H9 (cell line): ENCODE measurements at regions not wholly inside any gene's neighbourhood (a gene's known extent, or its start where the extent isn't known, plus 50 kb on each side); places are given as distances from the start of the nearest gene placed in this dataset.
A peak's percentile ranks its signal among the peaks of the same experiment; 100 is the strongest.

Source experiments
- DNase-seq: peaks from one replicate; pipeline ENCODE4 v3.0.0-alpha.2; 2017
- H2AFZ ChIP-seq: one replicate; pipeline ENCODE4 v1.6.1; 2013; ENCODE audit warnings: mild to moderate bottlenecking, low read length, control low read depth, moderate library complexity
- H2AK5ac ChIP-seq: 2 replicates; pipeline ENCODE4 v1.6.1; 2013; ENCODE audit warnings: low read length, control low read depth, mixed read lengths; ENCODE audit not compliant: insufficient read length
- H2BK120ac ChIP-seq: one replicate; pipeline ENCODE4 v1.6.1; 2013; ENCODE audit warnings: low read depth, mild to moderate bottlenecking, low read length, control low read depth, inconsistent platforms; ENCODE audit not compliant: poor library complexity, severe bottlenecking
- H2BK12ac ChIP-seq: 2 replicates; pipeline ENCODE4 v1.6.1; 2013; ENCODE audit warnings: low read length, control low read depth, mixed read lengths, low read depth; ENCODE audit not compliant: insufficient read length
- H2BK15ac ChIP-seq: 2 replicates; pipeline ENCODE4 v1.6.1; 2013; ENCODE audit warnings: low read depth, low read length, control low read depth
- H2BK20ac ChIP-seq: one replicate; pipeline ENCODE4 v1.6.1; 2013; ENCODE audit warnings: low read depth, mild to moderate bottlenecking, low read length, control low read depth, inconsistent platforms; ENCODE audit not compliant: poor library complexity, severe bottlenecking
- H2BK5ac ChIP-seq: 2 replicates; pipeline ENCODE4 v1.6.1; 2013; ENCODE audit warnings: low read length, control low read depth, mixed read lengths; ENCODE audit not compliant: insufficient read length
- H3K14ac ChIP-seq: 2 replicates; pipeline ENCODE4 v1.6.1; 2013; ENCODE audit warnings: low read length, control low read depth; ENCODE audit not compliant: insufficient read depth
- H3K18ac ChIP-seq: 2 replicates; pipeline ENCODE4 v1.6.1; 2013; ENCODE audit warnings: low read depth, mild to moderate bottlenecking, mixed read lengths, low read length, control low read depth; ENCODE audit not compliant: insufficient read length
- H3K23ac ChIP-seq: 2 replicates; pipeline ENCODE4 v1.6.1; 2013; ENCODE audit warnings: low read length, control low read depth, mixed read lengths, low read depth; ENCODE audit not compliant: insufficient read length
- H3K23me2 ChIP-seq: 2 replicates; pipeline ENCODE4 v1.6.1; 2013; ENCODE audit warnings: low read depth, mild to moderate bottlenecking, mixed read lengths, low read length, control low read depth; ENCODE audit not compliant: insufficient read length, poor library complexity, severe bottlenecking
- H3K27ac ChIP-seq: 2 replicates; pipeline ENCODE4 v1.5.1; 2013; ENCODE audit warnings: low read length, control low read depth, mixed read lengths, low read depth; ENCODE audit not compliant: insufficient read length
- H3K27me3 ChIP-seq: 2 replicates; pipeline ENCODE4 v1.6.1; 2013; ENCODE audit warnings: low read length, control low read depth, inconsistent platforms; ENCODE audit not compliant: insufficient read depth
- H3K4ac ChIP-seq: 2 replicates; pipeline ENCODE4 v1.6.1; 2013; ENCODE audit warnings: low read depth, mild to moderate bottlenecking, control low read depth, inconsistent platforms, low read length, moderate library complexity
- H3K4me1 ChIP-seq: 2 replicates; pipeline ENCODE4 v1.6.1; 2013; ENCODE audit warnings: low read length, control low read depth, inconsistent platforms; ENCODE audit not compliant: insufficient read depth
- H3K4me2 ChIP-seq: 2 replicates; pipeline ENCODE4 v1.6.1; 2013; ENCODE audit warnings: low read length, control low read depth, mixed read lengths; ENCODE audit not compliant: insufficient read length, insufficient read depth
- H3K56ac ChIP-seq: 2 replicates; pipeline ENCODE4 v1.6.1; 2013; ENCODE audit warnings: low read depth, mild to moderate bottlenecking, mixed read lengths, low read length, control low read depth; ENCODE audit not compliant: insufficient read length
- H3K79me1 ChIP-seq: 2 replicates; pipeline ENCODE4 v1.6.1; 2013; ENCODE audit warnings: low read depth, mild to moderate bottlenecking, moderate library complexity, low read length, control low read depth, inconsistent platforms; ENCODE audit not compliant: insufficient read depth, poor library complexity, severe bottlenecking
- H3K79me2 ChIP-seq: 2 replicates; pipeline ENCODE4 v1.6.1; 2013; ENCODE audit warnings: low read length, control low read depth, inconsistent platforms; ENCODE audit not compliant: insufficient read depth
- H3K9ac ChIP-seq: 2 replicates; pipeline ENCODE4 v1.6.1; 2013; ENCODE audit warnings: low read length, control low read depth, mixed read lengths; ENCODE audit not compliant: insufficient read length; ENCODE audit errors: extremely low read depth
- H3K9me3 ChIP-seq: one replicate; pipeline ENCODE4 v1.6.1; 2013; ENCODE audit warnings: low read depth, low read length, inconsistent platforms; ENCODE audit not compliant: control insufficient read depth
- H3T11ph ChIP-seq: one replicate; pipeline ENCODE4 v1.6.1; 2013; ENCODE audit warnings: mild to moderate bottlenecking, low read length, control low read depth, inconsistent platforms
- H4K20me1 ChIP-seq: one replicate; pipeline ENCODE4 v1.6.1; 2013; ENCODE audit not compliant: control insufficient read depth, insufficient read length, insufficient read depth
- H4K5ac ChIP-seq: 2 replicates; pipeline ENCODE4 v1.6.1; 2013; ENCODE audit warnings: low read depth, mild to moderate bottlenecking, mixed read lengths, low read length, control low read depth; ENCODE audit not compliant: insufficient read length
- H4K8ac ChIP-seq: replicated peaks from 2 replicates; pipeline ENCODE4 v1.6.1; 2013; ENCODE audit warnings: low read length, control low read depth, mixed read lengths, low read depth; ENCODE audit not compliant: insufficient read length
- H4K91ac ChIP-seq: 2 replicates; pipeline ENCODE4 v1.6.1; 2013; ENCODE audit warnings: low read depth, mild to moderate bottlenecking, moderate library complexity, mixed read lengths, low read length, control low read depth; ENCODE audit not compliant: insufficient read length
- H3K27ac Mint-ChIP-seq, 3 experiments: 2 replicates in 2 of 3; 3 replicates in 1 of 3; pipeline ENCODE4 v1.8.0; 2020 to 2021; ENCODE audit warnings: mixed read lengths in 3 of 3, mild to moderate bottlenecking in 1 of 3, moderate library complexity in 1 of 3
- H3K27me3 Mint-ChIP-seq: 2 replicates; pipeline ENCODE4 v1.8.0; 2021; ENCODE audit warnings: low read depth, mild to moderate bottlenecking, moderate library complexity, mixed read lengths
- H3K36me3 Mint-ChIP-seq, 3 experiments: 2 replicates in 2 of 3; 3 replicates in 1 of 3; pipeline ENCODE4 v1.8.0; 2020 to 2021; ENCODE audit warnings: low read depth in 3 of 3, mixed read lengths in 3 of 3; ENCODE audit not compliant: insufficient read depth in 1 of 3
- H3K4me1 Mint-ChIP-seq, 2 experiments: 2 replicates each; pipeline ENCODE4 v1.8.0; 2020; ENCODE audit warnings: mixed read lengths in 2 of 2
- H3K4me3 Mint-ChIP-seq, 2 experiments: 2 replicates in 1 of 2; 3 replicates in 1 of 2; pipeline ENCODE4 v1.8.0; 2020 to 2021; ENCODE audit warnings: mild to moderate bottlenecking in 2 of 2, mixed read lengths in 2 of 2, moderate library complexity in 1 of 2
- H3K9me3 Mint-ChIP-seq, 2 experiments: 2 replicates in 1 of 2; 3 replicates in 1 of 2; pipeline ENCODE4 v1.8.0; 2020; ENCODE audit warnings: mild to moderate bottlenecking in 2 of 2, mixed read lengths in 2 of 2, moderate library complexity in 1 of 2
- WGBS: extraction: QIAGEN DNeasy Blood & Tissue Kit; methylation state at CpG from one replicate; pipeline ENCODE4 v1.1.7; 2013; ENCODE audit warnings: missing lambda C conversion rate, low lambda C conversion rate, mixed read lengths; ENCODE audit not compliant: insufficient read length; ENCODE audit errors: extremely low coverage; 5-methylcytosine and 5-hydroxymethylcytosine counted together
- TF ChIP-seq, protein P1 (sequence below): fragments of 200-600 bp; sonication (generic); conservative IDR thresholded peaks from 3 replicates; pipeline ENCODE4 v1.8.0; 2021; ENCODE audit warnings: antibody characterized with exemption, mild to moderate bottlenecking

DNA sequence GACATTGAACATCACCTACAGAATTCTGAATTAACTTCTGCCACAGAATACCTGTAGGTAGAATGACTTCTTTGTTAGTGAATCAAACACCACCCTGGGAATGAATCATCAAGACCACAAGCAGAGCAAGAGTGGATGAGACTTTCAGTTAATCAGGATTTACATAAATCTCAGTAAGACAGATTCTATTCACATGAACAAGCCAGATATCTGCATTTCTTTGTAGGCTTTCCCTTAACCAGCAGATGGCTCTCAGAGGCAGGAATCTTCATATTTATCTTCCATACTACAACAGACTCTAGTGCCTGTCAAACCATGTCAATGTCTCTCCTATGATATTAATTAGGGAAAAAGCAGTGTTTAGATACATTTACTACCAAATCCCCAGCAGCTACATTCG lies 412.1 kb downstream of the KLF12 start:
- TF ChIP-seq, protein P1, sequence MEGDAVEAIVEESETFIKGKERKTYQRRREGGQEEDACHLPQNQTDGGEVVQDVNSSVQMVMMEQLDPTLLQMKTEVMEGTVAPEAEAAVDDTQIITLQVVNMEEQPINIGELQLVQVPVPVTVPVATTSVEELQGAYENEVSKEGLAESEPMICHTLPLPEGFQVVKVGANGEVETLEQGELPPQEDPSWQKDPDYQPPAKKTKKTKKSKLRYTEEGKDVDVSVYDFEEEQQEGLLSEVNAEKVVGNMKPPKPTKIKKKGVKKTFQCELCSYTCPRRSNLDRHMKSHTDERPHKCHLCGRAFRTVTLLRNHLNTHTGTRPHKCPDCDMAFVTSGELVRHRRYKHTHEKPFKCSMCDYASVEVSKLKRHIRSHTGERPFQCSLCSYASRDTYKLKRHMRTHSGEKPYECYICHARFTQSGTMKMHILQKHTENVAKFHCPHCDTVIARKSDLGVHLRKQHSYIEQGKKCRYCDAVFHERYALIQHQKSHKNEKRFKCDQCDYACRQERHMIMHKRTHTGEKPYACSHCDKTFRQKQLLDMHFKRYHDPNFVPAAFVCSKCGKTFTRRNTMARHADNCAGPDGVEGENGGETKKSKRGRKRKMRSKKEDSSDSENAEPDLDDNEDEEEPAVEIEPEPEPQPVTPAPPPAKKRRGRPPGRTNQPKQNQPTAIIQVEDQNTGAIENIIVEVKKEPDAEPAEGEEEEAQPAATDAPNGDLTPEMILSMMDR: peak; percentile 42; the same call in 2 of the 3 replicates
- no peaks in the 10 kb centered on the region for H3K79me2 ChIP-seq
- no peak overlapping the region for H2AK5ac ChIP-seq
- H2BK15ac ChIP-seq: no peak overlapping the region
- Mint-ChIP-seq H3K27ac (peak overlapping the region in 2 of 3 experiments; percentile 39 to 97; a peak in 5 of 7 replicates), H3K36me3 (no peaks in the 10 kb centered on the region), H3K4me1 (peaks cover 50 to 57% of the 10 kb centered on the region in 2 experiments), H3K9me3 (no peaks in the 10 kb centered on the region), H3K4me3 (no peak overlapping the region; a peak in 2 of 5 replicates), H3K27me3 (no peaks in the 10 kb centered on the region)
- no peak overlapping the region for H3K14ac ChIP-seq
- H2BK120ac ChIP-seq: no peak overlapping the region
- peak overlapping the region; percentile 32 for H3K4me2 ChIP-seq
- H2BK20ac ChIP-seq: no peak overlapping the region
- H3K4ac ChIP-seq: no peak overlapping the region
- DNase-seq: no peak
- H2BK5ac ChIP-seq: no peak overlapping the region
- H4K5ac ChIP-seq: no peak overlapping the region
- no peak overlapping the region for H4K91ac ChIP-seq
- peaks cover 5% of the 10 kb centered on the region; the same call in 1 of the 2 replicates for H3K4me1 ChIP-seq
- H3K23ac ChIP-seq: no peak overlapping the region
- H4K20me1 ChIP-seq: no peaks in the 10 kb centered on the region
- H4K8ac ChIP-seq: no peak overlapping the region
- no peak overlapping the region for H3T11ph ChIP-seq
- peak overlapping the region; percentile 62 for H3K27ac ChIP-seq
- no peaks in the 10 kb centered on the region for H3K79me1 ChIP-seq
- H3K9ac ChIP-seq: no peak overlapping the region
- no peak overlapping the region for H3K56ac ChIP-seq
- H2AFZ ChIP-seq: no peak overlapping the region
- H3K9me3 ChIP-seq: no peaks in the 10 kb centered on the region
- WGBS: no CpG with 5 or more reads among the region's 1 CpG
- no peak overlapping the region for H3K18ac ChIP-seq
- no peaks in the 10 kb centered on the region for H3K27me3 ChIP-seq
- H3K23me2 ChIP-seq: no peaks in the 10 kb centered on the region
- H2BK12ac ChIP-seq: no peak overlapping the region
